Skeletal muscle satellite cell (primary cell): ENCODE measurements at regions not wholly inside any gene's neighbourhood (a gene's known extent, or its start where the extent isn't known, plus 50 kb on each side); places are given as distances from the start of the nearest gene placed in this dataset.
"Not testable (repeated sequence)": the region's sequence is repeated elsewhere in the genome, so short reads cannot be mapped to it uniquely, and the experiment has no call there.

Experiments used
- H3K27me3 ChIP-seq: 2 replicates; pipeline ENCODE4 v1.7.0; 2013; ENCODE audit warnings: low read length; ENCODE audit not compliant: control insufficient read depth, insufficient read depth
- H3K36me3 ChIP-seq: 2 replicates; pipeline ENCODE4 v1.7.0; 2013; ENCODE audit warnings: mild to moderate bottlenecking, control low read depth, low read length; ENCODE audit not compliant: insufficient read depth
- H3K4me1 ChIP-seq: 2 replicates; pipeline ENCODE4 v1.7.0; 2013; ENCODE audit warnings: low read length; ENCODE audit not compliant: control insufficient read depth, insufficient read depth
- H3K4me2 ChIP-seq: 2 replicates; pipeline ENCODE4 v1.7.0; 2013; ENCODE audit warnings: mild to moderate bottlenecking, low read length
- H3K4me3 ChIP-seq: 2 replicates; pipeline ENCODE4 v1.7.0; 2013; ENCODE audit warnings: low read length
- H3K9ac ChIP-seq: 2 replicates; pipeline ENCODE4 v1.7.0; 2013; ENCODE audit warnings: mild to moderate bottlenecking, low read depth, low read length, moderate library complexity
- H3K9me3 ChIP-seq: replicated peaks from 2 replicates; pipeline ENCODE4 v1.7.0; 2013; ENCODE audit warnings: mild to moderate bottlenecking, control low read depth, low read length

GRCh38 chr6:97765461-97765860 lies 482.4 kb upstream of the MMS22L start:
- H3K4me2 ChIP-seq = no peak overlapping the region
- no peak overlapping the region for H3K4me3 ChIP-seq
- no peaks in the 10 kb centered on the region for H3K9me3 ChIP-seq
- H3K27me3 ChIP-seq = no peaks in the 10 kb centered on the region
- peaks cover 12% of the 10 kb centered on the region for H3K4me1 ChIP-seq
- H3K36me3 ChIP-seq = no peaks in the 10 kb centered on the region
- no peak overlapping the region for H3K9ac ChIP-seq

DNA sequence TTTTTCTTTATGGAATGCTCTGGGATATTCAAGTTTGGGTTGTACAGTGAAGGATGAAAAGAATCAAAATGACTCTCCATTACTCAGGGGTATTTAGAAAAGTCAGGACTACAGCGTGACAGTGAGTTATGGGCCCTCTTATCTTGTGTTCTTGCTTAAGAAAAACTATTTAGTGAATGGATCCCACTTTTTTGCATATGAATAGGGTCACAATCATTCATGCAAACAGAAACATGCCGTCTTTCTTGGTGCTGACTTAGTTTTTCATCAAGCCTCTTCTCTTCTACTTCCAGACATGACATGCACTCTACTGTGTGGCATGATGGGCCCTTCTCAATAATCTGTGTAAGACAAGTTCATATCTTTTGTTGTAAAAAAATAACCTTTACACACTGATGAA lies 488.4 kb upstream of the MMS22L start:
- Histone ChIP-seq H3K27me3 (no peaks in the 10 kb centered on the region), H3K4me3 (no peak overlapping the region), H3K4me1 (no peaks in the 10 kb centered on the region), H3K9ac (no peak overlapping the region), H3K9me3 (no peaks in the 10 kb centered on the region), H3K4me2 (no peak overlapping the region), H3K36me3 (no peaks in the 10 kb centered on the region)

DNA sequence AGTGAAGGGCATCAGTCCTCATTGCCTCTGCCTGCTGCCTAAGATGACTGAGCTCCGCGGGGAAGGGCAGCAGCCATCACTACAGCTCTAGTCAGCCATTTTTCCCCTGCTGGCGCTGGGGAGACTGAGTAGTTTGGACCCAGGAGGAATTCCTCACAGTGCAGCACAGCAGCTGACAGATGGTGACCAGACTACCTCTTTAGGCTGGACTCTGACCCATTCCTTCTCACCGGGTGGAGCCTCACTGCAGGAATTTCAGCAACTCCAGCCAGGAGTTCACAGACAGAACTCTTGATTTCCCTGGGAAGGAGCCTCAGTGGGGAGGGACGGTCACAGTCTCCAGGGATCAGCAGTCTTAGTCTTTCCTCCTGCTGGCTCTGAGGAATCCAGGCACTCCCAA lies 492.0 kb upstream of the MMS22L start:
- no peaks in the 10 kb centered on the region for H3K4me1 ChIP-seq
- H3K27me3 ChIP-seq = no peaks in the 10 kb centered on the region
- H3K4me2 ChIP-seq = no peak overlapping the region
- H3K4me3 ChIP-seq = no peak overlapping the region
- H3K9me3 ChIP-seq = no peaks in the 10 kb centered on the region
- H3K36me3 ChIP-seq = no peaks in the 10 kb centered on the region
- H3K9ac ChIP-seq = no peak overlapping the region

GRCh38 chr6:97778290-97779038 lies 495.4 kb upstream of the MMS22L start:
- H3K36me3 ChIP-seq = no peaks in the 10 kb centered on the region
- H3K4me3 ChIP-seq = no peak overlapping the region
- H3K9ac ChIP-seq = no peak overlapping the region
- no peaks in the 10 kb centered on the region for H3K4me1 ChIP-seq
- no peaks in the 10 kb centered on the region for H3K27me3 ChIP-seq
- H3K9me3 ChIP-seq = no peaks in the 10 kb centered on the region
- H3K4me2 ChIP-seq = no peak overlapping the region

- H3K9ac ChIP-seq, H3K4me2 ChIP-seq, H3K4me1 ChIP-seq, H3K27me3 ChIP-seq, H3K36me3 ChIP-seq, H3K4me3 ChIP-seq, H3K9me3 ChIP-seq: not testable (repeated sequence)
Observed at GRCh38 chr6:97779039-97779766, 496.2 kb upstream of the MMS22L start.

GRCh38 chr6:97790926-97791590 lies 508.0 kb upstream of the MMS22L start:
- H3K36me3 ChIP-seq = no peaks in the 10 kb centered on the region
- H3K4me2 ChIP-seq = no peak overlapping the region
- no peaks in the 10 kb centered on the region for H3K9me3 ChIP-seq
- H3K4me3 ChIP-seq = no peak overlapping the region
- H3K4me1 ChIP-seq = no peaks in the 10 kb centered on the region
- no peaks in the 10 kb centered on the region for H3K27me3 ChIP-seq
- no peak overlapping the region for H3K9ac ChIP-seq

DNA sequence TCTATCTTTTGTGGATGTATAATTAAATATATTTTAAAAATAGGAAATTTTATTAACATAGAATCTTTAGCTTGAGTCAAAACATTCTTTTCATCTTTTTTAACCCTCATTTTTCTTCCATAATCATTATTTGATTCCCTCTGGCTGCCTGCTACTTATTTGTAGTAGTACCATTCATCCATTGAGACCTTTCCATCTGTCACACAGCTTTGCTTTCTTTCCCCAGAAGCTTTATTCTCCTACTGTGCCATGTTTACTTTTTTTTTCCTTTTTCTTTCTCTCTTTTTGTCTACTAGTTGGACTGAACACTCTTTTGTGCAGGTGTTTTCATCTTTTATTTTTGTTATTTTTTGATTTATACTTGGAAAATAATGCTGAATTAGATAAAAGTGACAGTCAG lies 522.6 kb upstream of the MMS22L start:
- Histone ChIP-seq H3K27me3 (no peaks in the 10 kb centered on the region), H3K4me3 (no peak overlapping the region), H3K9me3 (no peaks in the 10 kb centered on the region), H3K9ac (no peak overlapping the region), H3K4me2 (no peak overlapping the region), H3K4me1 (no peaks in the 10 kb centered on the region), H3K36me3 (no peaks in the 10 kb centered on the region)

DNA sequence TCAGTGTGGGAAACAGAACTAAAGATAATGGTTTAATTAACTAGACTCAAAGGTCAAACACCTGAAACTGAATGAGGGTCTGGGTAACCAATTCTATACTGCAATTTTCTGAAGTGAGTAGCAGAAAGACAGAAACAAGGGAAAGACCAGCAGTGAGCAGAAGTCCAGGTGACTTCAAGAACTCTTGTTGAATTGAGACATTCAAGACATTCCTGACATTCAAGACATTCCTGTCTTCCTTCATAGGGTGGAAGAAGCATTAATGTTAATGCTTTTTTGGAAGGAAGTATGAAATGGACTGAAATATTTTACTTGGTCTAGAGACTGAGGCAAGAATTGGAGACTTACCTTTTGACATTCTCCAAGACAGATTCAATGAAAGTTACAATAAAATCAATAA lies 529.9 kb upstream of the MMS22L start:
- Histone ChIP-seq H3K4me2 (no peak overlapping the region), H3K9ac (no peak overlapping the region), H3K9me3 (no peaks in the 10 kb centered on the region), H3K4me3 (no peak overlapping the region), H3K36me3 (no peaks in the 10 kb centered on the region), H3K27me3 (no peaks in the 10 kb centered on the region), H3K4me1 (no peaks in the 10 kb centered on the region)

DNA sequence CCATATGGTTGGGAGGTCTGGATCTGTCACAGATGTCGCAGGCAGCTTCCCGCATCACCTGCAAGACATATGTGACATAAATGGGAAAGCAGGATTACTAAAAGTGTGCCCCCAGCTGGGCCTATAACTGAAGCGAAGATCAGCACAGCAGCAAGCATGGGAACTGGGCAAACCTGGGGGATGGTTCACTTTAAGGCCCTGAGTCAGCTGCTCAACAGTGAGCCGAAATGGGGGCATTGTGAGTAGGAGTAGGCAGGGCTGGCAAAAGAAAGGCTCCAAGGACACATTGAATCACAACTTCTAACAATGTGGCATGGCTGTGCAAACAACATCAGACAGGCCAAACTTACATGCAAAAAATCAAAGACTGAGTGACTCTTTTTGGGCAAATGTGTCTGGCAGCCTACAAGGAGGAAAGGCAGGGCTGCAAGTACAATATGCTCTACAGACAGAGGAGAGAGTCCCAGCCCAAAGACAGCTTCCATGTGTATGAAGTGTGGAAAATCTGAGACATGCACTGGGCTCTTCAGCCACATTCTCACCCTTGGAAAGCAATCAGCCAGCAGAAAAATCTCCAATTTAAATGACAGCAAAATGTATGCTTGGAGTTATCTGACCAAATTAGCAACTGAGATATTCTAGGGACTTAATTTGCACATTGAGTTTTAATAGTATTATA lies 531.0 kb upstream of the MMS22L start:
- Histone ChIP-seq H3K27me3 (no peaks in the 10 kb centered on the region), H3K9me3 (no peaks in the 10 kb centered on the region), H3K9ac (no peak overlapping the region), H3K36me3 (no peaks in the 10 kb centered on the region), H3K4me2 (no peak overlapping the region), H3K4me3 (no peak overlapping the region), H3K4me1 (no peaks in the 10 kb centered on the region)

DNA sequence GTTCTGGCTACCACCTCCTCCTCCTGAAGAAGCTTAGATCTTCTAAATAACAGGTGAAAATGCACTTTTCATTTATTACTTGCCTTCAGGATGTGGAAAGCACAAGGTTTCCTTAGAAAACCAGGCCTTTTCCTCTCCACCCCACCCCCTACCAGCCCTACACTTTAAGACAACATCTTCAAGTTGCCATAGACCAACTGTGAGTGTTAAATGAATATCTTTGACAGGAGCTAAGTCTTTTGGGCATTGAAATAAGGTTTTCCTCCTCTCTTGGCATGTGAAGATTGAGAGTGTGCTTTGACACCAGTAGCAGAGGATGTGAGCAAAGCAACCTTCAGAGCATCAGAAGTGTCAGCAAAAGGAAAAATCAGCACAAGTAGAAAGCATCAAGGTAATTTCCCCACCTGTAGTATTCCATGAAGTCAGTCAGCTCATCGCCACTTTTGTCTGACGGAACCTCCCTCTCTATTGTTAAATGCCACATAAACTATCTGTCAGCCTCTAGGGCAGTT lies 532.3 kb upstream of the MMS22L start:
- H3K36me3 ChIP-seq = no peaks in the 10 kb centered on the region
- no peak overlapping the region for H3K9ac ChIP-seq
- H3K9me3 ChIP-seq = no peaks in the 10 kb centered on the region
- no peak overlapping the region for H3K4me2 ChIP-seq
- no peaks in the 10 kb centered on the region for H3K27me3 ChIP-seq
- H3K4me1 ChIP-seq = no peaks in the 10 kb centered on the region
- no peak overlapping the region for H3K4me3 ChIP-seq

- Histone ChIP-seq H3K4me2 (no peak overlapping the region), H3K4me1 (no peaks in the 10 kb centered on the region), H3K27me3 (no peaks in the 10 kb centered on the region), H3K9me3 (no peaks in the 10 kb centered on the region), H3K4me3 (no peak overlapping the region), H3K9ac (no peak overlapping the region), H3K36me3 (no peaks in the 10 kb centered on the region)
Observed at GRCh38 chr6:97816526-97816925, 533.5 kb upstream of the MMS22L start.
